H9 (cell line): ENCODE measurements at regions not wholly inside any gene's neighbourhood (a gene's known extent, or its start where the extent isn't known, plus 50 kb on each side); places are given as distances from the start of the nearest gene placed in this dataset.

Experiments used
- DNase-seq: peaks from one replicate; pipeline ENCODE4 v3.0.0-alpha.2; 2017
- H2AFZ ChIP-seq: one replicate; pipeline ENCODE4 v1.6.1; 2013; ENCODE audit warnings: mild to moderate bottlenecking, low read length, control low read depth, moderate library complexity
- H2AK5ac ChIP-seq: 2 replicates; pipeline ENCODE4 v1.6.1; 2013; ENCODE audit warnings: low read length, control low read depth, mixed read lengths; ENCODE audit not compliant: insufficient read length
- H2BK120ac ChIP-seq: one replicate; pipeline ENCODE4 v1.6.1; 2013; ENCODE audit warnings: low read depth, mild to moderate bottlenecking, low read length, control low read depth, inconsistent platforms; ENCODE audit not compliant: poor library complexity, severe bottlenecking
- H2BK12ac ChIP-seq: 2 replicates; pipeline ENCODE4 v1.6.1; 2013; ENCODE audit warnings: low read length, control low read depth, mixed read lengths, low read depth; ENCODE audit not compliant: insufficient read length
- H2BK15ac ChIP-seq: 2 replicates; pipeline ENCODE4 v1.6.1; 2013; ENCODE audit warnings: low read depth, low read length, control low read depth
- H2BK20ac ChIP-seq: one replicate; pipeline ENCODE4 v1.6.1; 2013; ENCODE audit warnings: low read depth, mild to moderate bottlenecking, low read length, control low read depth, inconsistent platforms; ENCODE audit not compliant: poor library complexity, severe bottlenecking
- H2BK5ac ChIP-seq: 2 replicates; pipeline ENCODE4 v1.6.1; 2013; ENCODE audit warnings: low read length, control low read depth, mixed read lengths; ENCODE audit not compliant: insufficient read length
- H3K14ac ChIP-seq: 2 replicates; pipeline ENCODE4 v1.6.1; 2013; ENCODE audit warnings: low read length, control low read depth; ENCODE audit not compliant: insufficient read depth
- H3K18ac ChIP-seq: 2 replicates; pipeline ENCODE4 v1.6.1; 2013; ENCODE audit warnings: low read depth, mild to moderate bottlenecking, mixed read lengths, low read length, control low read depth; ENCODE audit not compliant: insufficient read length
- H3K23ac ChIP-seq: 2 replicates; pipeline ENCODE4 v1.6.1; 2013; ENCODE audit warnings: low read length, control low read depth, mixed read lengths, low read depth; ENCODE audit not compliant: insufficient read length
- H3K23me2 ChIP-seq: 2 replicates; pipeline ENCODE4 v1.6.1; 2013; ENCODE audit warnings: low read depth, mild to moderate bottlenecking, mixed read lengths, low read length, control low read depth; ENCODE audit not compliant: insufficient read length, poor library complexity, severe bottlenecking
- H3K27ac ChIP-seq: 2 replicates; pipeline ENCODE4 v1.5.1; 2013; ENCODE audit warnings: low read length, control low read depth, mixed read lengths, low read depth; ENCODE audit not compliant: insufficient read length
- H3K27me3 ChIP-seq: 2 replicates; pipeline ENCODE4 v1.6.1; 2013; ENCODE audit warnings: low read length, control low read depth, inconsistent platforms; ENCODE audit not compliant: insufficient read depth
- H3K4ac ChIP-seq: 2 replicates; pipeline ENCODE4 v1.6.1; 2013; ENCODE audit warnings: low read depth, mild to moderate bottlenecking, control low read depth, inconsistent platforms, low read length, moderate library complexity
- H3K4me1 ChIP-seq: 2 replicates; pipeline ENCODE4 v1.6.1; 2013; ENCODE audit warnings: low read length, control low read depth, inconsistent platforms; ENCODE audit not compliant: insufficient read depth
- H3K4me2 ChIP-seq: 2 replicates; pipeline ENCODE4 v1.6.1; 2013; ENCODE audit warnings: low read length, control low read depth, mixed read lengths; ENCODE audit not compliant: insufficient read length, insufficient read depth
- H3K56ac ChIP-seq: 2 replicates; pipeline ENCODE4 v1.6.1; 2013; ENCODE audit warnings: low read depth, mild to moderate bottlenecking, mixed read lengths, low read length, control low read depth; ENCODE audit not compliant: insufficient read length
- H3K79me1 ChIP-seq: 2 replicates; pipeline ENCODE4 v1.6.1; 2013; ENCODE audit warnings: low read depth, mild to moderate bottlenecking, moderate library complexity, low read length, control low read depth, inconsistent platforms; ENCODE audit not compliant: insufficient read depth, poor library complexity, severe bottlenecking
- H3K79me2 ChIP-seq: 2 replicates; pipeline ENCODE4 v1.6.1; 2013; ENCODE audit warnings: low read length, control low read depth, inconsistent platforms; ENCODE audit not compliant: insufficient read depth
- H3K9ac ChIP-seq: 2 replicates; pipeline ENCODE4 v1.6.1; 2013; ENCODE audit warnings: low read length, control low read depth, mixed read lengths; ENCODE audit not compliant: insufficient read length; ENCODE audit errors: extremely low read depth
- H3K9me3 ChIP-seq: one replicate; pipeline ENCODE4 v1.6.1; 2013; ENCODE audit warnings: low read depth, low read length, inconsistent platforms; ENCODE audit not compliant: control insufficient read depth
- H3T11ph ChIP-seq: one replicate; pipeline ENCODE4 v1.6.1; 2013; ENCODE audit warnings: mild to moderate bottlenecking, low read length, control low read depth, inconsistent platforms
- H4K20me1 ChIP-seq: one replicate; pipeline ENCODE4 v1.6.1; 2013; ENCODE audit not compliant: control insufficient read depth, insufficient read length, insufficient read depth
- H4K5ac ChIP-seq: 2 replicates; pipeline ENCODE4 v1.6.1; 2013; ENCODE audit warnings: low read depth, mild to moderate bottlenecking, mixed read lengths, low read length, control low read depth; ENCODE audit not compliant: insufficient read length
- H4K8ac ChIP-seq: replicated peaks from 2 replicates; pipeline ENCODE4 v1.6.1; 2013; ENCODE audit warnings: low read length, control low read depth, mixed read lengths, low read depth; ENCODE audit not compliant: insufficient read length
- H4K91ac ChIP-seq: 2 replicates; pipeline ENCODE4 v1.6.1; 2013; ENCODE audit warnings: low read depth, mild to moderate bottlenecking, moderate library complexity, mixed read lengths, low read length, control low read depth; ENCODE audit not compliant: insufficient read length
- H3K27ac Mint-ChIP-seq, 3 experiments: 2 replicates in 2 of 3; 3 replicates in 1 of 3; pipeline ENCODE4 v1.8.0; 2020 to 2021; ENCODE audit warnings: mixed read lengths in 3 of 3, mild to moderate bottlenecking in 1 of 3, moderate library complexity in 1 of 3
- H3K27me3 Mint-ChIP-seq: 2 replicates; pipeline ENCODE4 v1.8.0; 2021; ENCODE audit warnings: low read depth, mild to moderate bottlenecking, moderate library complexity, mixed read lengths
- H3K36me3 Mint-ChIP-seq, 3 experiments: 2 replicates in 2 of 3; 3 replicates in 1 of 3; pipeline ENCODE4 v1.8.0; 2020 to 2021; ENCODE audit warnings: low read depth in 3 of 3, mixed read lengths in 3 of 3; ENCODE audit not compliant: insufficient read depth in 1 of 3
- H3K4me1 Mint-ChIP-seq, 2 experiments: 2 replicates each; pipeline ENCODE4 v1.8.0; 2020; ENCODE audit warnings: mixed read lengths in 2 of 2
- H3K4me3 Mint-ChIP-seq, 2 experiments: 2 replicates in 1 of 2; 3 replicates in 1 of 2; pipeline ENCODE4 v1.8.0; 2020 to 2021; ENCODE audit warnings: mild to moderate bottlenecking in 2 of 2, mixed read lengths in 2 of 2, moderate library complexity in 1 of 2
- H3K9me3 Mint-ChIP-seq, 2 experiments: 2 replicates in 1 of 2; 3 replicates in 1 of 2; pipeline ENCODE4 v1.8.0; 2020; ENCODE audit warnings: mild to moderate bottlenecking in 2 of 2, mixed read lengths in 2 of 2, moderate library complexity in 1 of 2
- WGBS: extraction: QIAGEN DNeasy Blood & Tissue Kit; methylation state at CpG from one replicate; pipeline ENCODE4 v1.1.7; 2013; ENCODE audit warnings: missing lambda C conversion rate, low lambda C conversion rate, mixed read lengths; ENCODE audit not compliant: insufficient read length; ENCODE audit errors: extremely low coverage; 5-methylcytosine and 5-hydroxymethylcytosine counted together
- TF ChIP-seq, protein P1 (sequence below): fragments of 200-600 bp; sonication (generic); conservative IDR thresholded peaks from 3 replicates; pipeline ENCODE4 v1.8.0; 2021; ENCODE audit warnings: antibody characterized with exemption, mild to moderate bottlenecking

DNA sequence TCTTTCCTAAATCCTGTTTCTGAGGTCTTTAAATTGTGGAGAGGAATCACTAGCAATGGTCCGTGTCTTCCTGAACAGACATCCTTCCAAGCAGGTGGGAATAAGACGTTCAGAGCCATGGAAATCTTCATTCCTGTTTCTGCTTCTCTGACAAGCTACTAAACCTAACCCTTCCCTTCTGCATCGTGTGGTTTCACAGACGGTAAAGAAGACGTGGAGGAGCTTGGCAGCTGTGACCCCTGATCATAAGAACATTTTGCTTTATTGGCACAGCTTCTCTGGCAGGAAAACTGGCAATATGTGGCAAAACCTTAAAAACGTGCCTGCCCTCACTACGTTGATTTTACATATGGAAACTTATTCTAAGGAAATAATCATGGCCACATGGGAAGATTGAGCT is 63.0 kb upstream of the LOXL4 start:
- no peaks in the 10 kb centered on the region; the same call in 1 of the 2 replicates for H3K27me3 Mint-ChIP-seq
- TF ChIP-seq, protein P1, sequence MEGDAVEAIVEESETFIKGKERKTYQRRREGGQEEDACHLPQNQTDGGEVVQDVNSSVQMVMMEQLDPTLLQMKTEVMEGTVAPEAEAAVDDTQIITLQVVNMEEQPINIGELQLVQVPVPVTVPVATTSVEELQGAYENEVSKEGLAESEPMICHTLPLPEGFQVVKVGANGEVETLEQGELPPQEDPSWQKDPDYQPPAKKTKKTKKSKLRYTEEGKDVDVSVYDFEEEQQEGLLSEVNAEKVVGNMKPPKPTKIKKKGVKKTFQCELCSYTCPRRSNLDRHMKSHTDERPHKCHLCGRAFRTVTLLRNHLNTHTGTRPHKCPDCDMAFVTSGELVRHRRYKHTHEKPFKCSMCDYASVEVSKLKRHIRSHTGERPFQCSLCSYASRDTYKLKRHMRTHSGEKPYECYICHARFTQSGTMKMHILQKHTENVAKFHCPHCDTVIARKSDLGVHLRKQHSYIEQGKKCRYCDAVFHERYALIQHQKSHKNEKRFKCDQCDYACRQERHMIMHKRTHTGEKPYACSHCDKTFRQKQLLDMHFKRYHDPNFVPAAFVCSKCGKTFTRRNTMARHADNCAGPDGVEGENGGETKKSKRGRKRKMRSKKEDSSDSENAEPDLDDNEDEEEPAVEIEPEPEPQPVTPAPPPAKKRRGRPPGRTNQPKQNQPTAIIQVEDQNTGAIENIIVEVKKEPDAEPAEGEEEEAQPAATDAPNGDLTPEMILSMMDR = no peak
- peaks cover 6 to 7% of the 10 kb centered on the region in 2 experiments for H3K4me1 Mint-ChIP-seq
- no peak overlapping the region for H3K9ac ChIP-seq
- H3K56ac ChIP-seq = no peak overlapping the region
- H2BK12ac ChIP-seq = no peak overlapping the region
- no peaks in the 10 kb centered on the region for H3K79me1 ChIP-seq
- no peak overlapping the region for H3K27ac ChIP-seq
- no peak overlapping the region for H3K4me2 ChIP-seq
- no peak overlapping the region for H2BK120ac ChIP-seq
- H2BK5ac ChIP-seq = no peak overlapping the region
- no peak overlapping the region for H3K23ac ChIP-seq
- no peak overlapping the region for H2AK5ac ChIP-seq
- H3K79me2 ChIP-seq = no peaks in the 10 kb centered on the region
- no peaks in the 10 kb centered on the region for H4K20me1 ChIP-seq
- peaks cover 0 to 6% of the 10 kb centered on the region in 2 experiments; a peak in 2 of 5 replicates for H3K9me3 Mint-ChIP-seq
- H4K91ac ChIP-seq = no peak overlapping the region
- H3K36me3 Mint-ChIP-seq = 0 out of 7 replicates have a peak, but pooled peaks cover 0 to 6% (median 0%) of the 10 kb centered on the region in 3 experiments
- no peak overlapping the region for H3K27ac Mint-ChIP-seq
- WGBS = no CpG with 5 or more reads among the region's 7 CpGs
- no peaks in the 10 kb centered on the region for H3K4me1 ChIP-seq
- H4K5ac ChIP-seq = no peak overlapping the region
- no peaks in the 10 kb centered on the region for H3K27me3 ChIP-seq
- H3K9me3 ChIP-seq = no peaks in the 10 kb centered on the region
- no peak overlapping the region for H2AFZ ChIP-seq
- H2BK20ac ChIP-seq = no peak overlapping the region
- no peak overlapping the region for H3K14ac ChIP-seq
- no peak overlapping the region for H4K8ac ChIP-seq
- H3K23me2 ChIP-seq = no peaks in the 10 kb centered on the region
- no peak overlapping the region for H3K4me3 Mint-ChIP-seq
- H3T11ph ChIP-seq = no peak overlapping the region
- DNase-seq = no peak
- no peak overlapping the region for H2BK15ac ChIP-seq
- H3K4ac ChIP-seq = no peak overlapping the region
- H3K18ac ChIP-seq = no peak overlapping the region
